Stimulated activated CD4-positive, alpha-beta T cell treated with anti-CD3 and anti-CD28 coated beads, TNF-alpha, amount 100 ng/mL, for 4 hours (primary cell): ENCODE measurements at regions not wholly inside any gene's neighbourhood (a gene's known extent, or its start where the extent isn't known, plus 50 kb on each side); places are given as distances from the start of the nearest gene placed in this dataset.
"Not testable (repeated sequence)": the region's sequence is repeated elsewhere in the genome, so short reads cannot be mapped to it uniquely, and the experiment has no call there.

Experiments used
- DNase-seq, 3 experiments: peaks; one replicate each; pipeline ENCODE4 v3.0.0-alpha.2; 2020; ENCODE audit warnings: low read depth in 3 of 3

- no peak for DNase-seq
Observed at GRCh38 chr20:1825938-1826445, 69.2 kb upstream of the SIRPA start.

- no peak for DNase-seq
Observed at GRCh38 chr20:1825507-1825906, 69.7 kb upstream of the SIRPA start.

GRCh38 chr20:1824834-1825233 lies 70.4 kb upstream of the SIRPA start:
- no peak for DNase-seq

GRCh38 chr20:1824181-1824580 lies 71.0 kb upstream of the SIRPA start:
- DNase-seq: no peak

GRCh38 chr20:1823450-1823844 lies 71.8 kb upstream of the SIRPA start:
- no peak for DNase-seq

GRCh38 chr20:1822564-1823449 lies 72.4 kb upstream of the SIRPA start:
- DNase-seq: no peak

GRCh38 chr20:1820138-1821079 lies 74.8 kb upstream of the SIRPA start:
- no peak for DNase-seq

- DNase-seq: no peak
Observed at GRCh38 chr20:1819311-1820137, 75.7 kb upstream of the SIRPA start.

GRCh38 chr20:1818895-1819294 lies 76.3 kb upstream of the SIRPA start:
- DNase-seq: no peak

- DNase-seq: no peak
Observed at GRCh38 chr20:1818247-1818840, 76.9 kb upstream of the SIRPA start.

GRCh38 chr20:1817577-1818211 lies 77.5 kb upstream of the SIRPA start:
- no peak for DNase-seq

- DNase-seq: no peak
Observed at GRCh38 chr20:1816384-1817381, 78.5 kb upstream of the SIRPA start.

- no peak for DNase-seq
Observed at GRCh38 chr20:1815502-1816085, 79.6 kb upstream of the SIRPA start.

GRCh38 chr20:1814861-1815260 lies 80.3 kb upstream of the SIRPA start:
- not testable (repeated sequence) for DNase-seq

GRCh38 chr20:1813674-1814635 lies 81.3 kb upstream of the SIRPA start:
- no peak for DNase-seq

GRCh38 chr20:1813101-1813529 lies 82.1 kb upstream of the SIRPA start:
- DNase-seq: no peak

GRCh38 chr20:1811621-1812498 lies 83.3 kb upstream of the SIRPA start:
- no peak for DNase-seq
